ENCODE measurements at regions not wholly inside any gene's neighbourhood (a gene's known extent, or its start where the extent isn't known, plus 50 kb on each side); places are given as distances from the start of the nearest gene placed in this dataset.

DNA sequence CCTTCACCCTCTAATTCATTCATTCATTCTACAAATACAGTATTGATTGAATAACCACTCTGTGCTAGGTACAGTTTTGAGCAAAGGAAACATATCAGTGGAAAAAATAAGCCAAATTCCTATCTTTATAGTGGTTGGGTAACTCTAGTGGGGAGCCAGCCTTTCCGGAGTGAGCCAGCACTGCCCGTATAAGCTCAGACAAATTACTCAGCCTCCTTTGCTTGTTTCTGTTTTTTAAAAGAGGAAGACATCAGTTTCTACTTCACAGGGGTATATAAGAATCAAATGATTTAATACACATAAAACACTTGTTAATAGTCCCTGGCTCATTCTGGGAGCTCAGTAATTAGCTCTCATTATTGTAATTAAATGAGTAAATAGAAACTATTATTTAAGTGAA is 238.2 kb upstream of the MAD2L1 start:
- Histone ChIP-seq H3K4me1 (ENCODE audit: control insufficient read depth, extremely low read depth, insufficient read depth, low read length) (no peaks in the 10 kb centered on the region), H3K4me2 (ENCODE audit: control insufficient read depth, extremely low read depth, insufficient read depth, low read depth, low read length) (no peak overlapping the region), H3K36me3 (ENCODE audit: control insufficient read depth in 2 of 2, extremely low read depth in 1 of 2, insufficient read depth in 2 of 2, low read length in 2 of 2) (no peaks in the 10 kb centered on the region), H3K27ac (ENCODE audit: control insufficient read depth, insufficient read depth, low read length) (no peak overlapping the region), H2AFZ (ENCODE audit: control insufficient read depth, low read length) (no peak overlapping the region), H4K20me1 (ENCODE audit: control insufficient read depth, extremely low read depth, insufficient read depth, low read length) (no peaks in the 10 kb centered on the region), H3K9me3 (ENCODE audit: control insufficient read depth, low read depth, low read length) (no peaks in the 10 kb centered on the region), H3K79me2 (ENCODE audit: control insufficient read depth, insufficient read depth, low read length) (no peaks in the 10 kb centered on the region), H3K27me3 (ENCODE audit: control insufficient read depth, extremely low read depth, insufficient read depth, low read length) (no peaks in the 10 kb centered on the region), H3K4me3 (ENCODE audit: control insufficient read depth in 2 of 3, extremely low read depth in 1 of 3, insufficient read depth in 2 of 3, low read depth in 1 of 3, low read length in 3 of 3) (no peak overlapping the region), H3K9ac (ENCODE audit: control insufficient read depth, extremely low read depth, insufficient read depth, low read length) (no peak overlapping the region), H3K9me1 (ENCODE audit: control insufficient read depth, extremely low read depth, insufficient read depth, low read length) (no peaks in the 10 kb centered on the region)
- TF ChIP-seq, protein P1, sequence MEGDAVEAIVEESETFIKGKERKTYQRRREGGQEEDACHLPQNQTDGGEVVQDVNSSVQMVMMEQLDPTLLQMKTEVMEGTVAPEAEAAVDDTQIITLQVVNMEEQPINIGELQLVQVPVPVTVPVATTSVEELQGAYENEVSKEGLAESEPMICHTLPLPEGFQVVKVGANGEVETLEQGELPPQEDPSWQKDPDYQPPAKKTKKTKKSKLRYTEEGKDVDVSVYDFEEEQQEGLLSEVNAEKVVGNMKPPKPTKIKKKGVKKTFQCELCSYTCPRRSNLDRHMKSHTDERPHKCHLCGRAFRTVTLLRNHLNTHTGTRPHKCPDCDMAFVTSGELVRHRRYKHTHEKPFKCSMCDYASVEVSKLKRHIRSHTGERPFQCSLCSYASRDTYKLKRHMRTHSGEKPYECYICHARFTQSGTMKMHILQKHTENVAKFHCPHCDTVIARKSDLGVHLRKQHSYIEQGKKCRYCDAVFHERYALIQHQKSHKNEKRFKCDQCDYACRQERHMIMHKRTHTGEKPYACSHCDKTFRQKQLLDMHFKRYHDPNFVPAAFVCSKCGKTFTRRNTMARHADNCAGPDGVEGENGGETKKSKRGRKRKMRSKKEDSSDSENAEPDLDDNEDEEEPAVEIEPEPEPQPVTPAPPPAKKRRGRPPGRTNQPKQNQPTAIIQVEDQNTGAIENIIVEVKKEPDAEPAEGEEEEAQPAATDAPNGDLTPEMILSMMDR (optimal IDR thresholded peaks at IDR 0.05 in 1 of 3, IDR thresholded peaks at IDR 0.05 in 1 of 3, conservative IDR thresholded peaks at IDR 0.05 in 1 of 3; ENCODE audit: extremely low read depth in 1 of 3, insufficient read depth in 2 of 3, low read length in 3 of 3) = no peak
- no peak for TF ChIP-seq EZH2 (IDR thresholded peaks at IDR 0.05; ENCODE audit: low read length)
- DNase-seq (ENCODE audit: low read depth, low spot score) = no peak
- dilution Hi-C loops (cut with MboI; ENCODE audit: extremely low pct_ligation_motif_present, low sequenced_read_pairs) = no loop called here
- no peak for FAIRE-seq

DNA sequence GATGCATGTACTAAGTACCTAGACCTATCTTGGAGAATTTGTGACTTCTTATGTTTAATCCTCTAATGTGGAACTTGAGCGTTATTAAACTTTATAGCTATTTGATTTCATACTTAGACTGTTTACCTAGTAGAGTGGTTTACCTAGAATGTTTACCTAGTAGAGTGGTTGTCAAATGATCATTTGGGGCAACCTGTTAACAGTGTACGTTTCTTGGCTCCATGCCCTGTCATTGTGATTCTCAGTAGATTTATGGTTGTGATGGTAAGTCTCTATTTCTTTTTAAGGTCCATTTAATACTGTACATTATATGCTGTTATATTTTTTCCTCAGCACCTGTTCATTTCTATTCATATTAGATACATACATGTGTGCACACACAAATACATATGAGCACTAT is 233.0 kb upstream of the MAD2L1 start:
- H3K9me1 ChIP-seq (ENCODE audit: control insufficient read depth, extremely low read depth, insufficient read depth, low read length) = no peaks in the 10 kb centered on the region
- DNase-seq (ENCODE audit: low read depth, low spot score) (no peak), FAIRE-seq (no peak)
- dilution Hi-C loops (cut with MboI; ENCODE audit: extremely low pct_ligation_motif_present, low sequenced_read_pairs) = no loop called here
- H3K4me1 ChIP-seq (ENCODE audit: control insufficient read depth, extremely low read depth, insufficient read depth, low read length) = no peaks in the 10 kb centered on the region
- H3K4me3 ChIP-seq (ENCODE audit: control insufficient read depth in 2 of 3, extremely low read depth in 1 of 3, insufficient read depth in 2 of 3, low read depth in 1 of 3, low read length in 3 of 3) = no peak overlapping the region
- TF ChIP-seq, protein P1 (optimal IDR thresholded peaks at IDR 0.05 in 1 of 3, IDR thresholded peaks at IDR 0.05 in 1 of 3, conservative IDR thresholded peaks at IDR 0.05 in 1 of 3; ENCODE audit: extremely low read depth in 1 of 3, insufficient read depth in 2 of 3, low read length in 3 of 3) = no peak
- TF ChIP-seq EZH2 (IDR thresholded peaks at IDR 0.05; ENCODE audit: low read length) = no peak
- H3K36me3 ChIP-seq (ENCODE audit: control insufficient read depth in 2 of 2, extremely low read depth in 1 of 2, insufficient read depth in 2 of 2, low read length in 2 of 2) = no peaks in the 10 kb centered on the region
- no peaks in the 10 kb centered on the region for H3K79me2 ChIP-seq (ENCODE audit: control insufficient read depth, insufficient read depth, low read length)
- H3K9ac ChIP-seq (ENCODE audit: control insufficient read depth, extremely low read depth, insufficient read depth, low read length) = no peak overlapping the region
- no peak overlapping the region for H3K4me2 ChIP-seq (ENCODE audit: control insufficient read depth, extremely low read depth, insufficient read depth, low read depth, low read length)
- no peaks in the 10 kb centered on the region for H3K9me3 ChIP-seq (ENCODE audit: control insufficient read depth, low read depth, low read length)
- no peak overlapping the region for H2AFZ ChIP-seq (ENCODE audit: control insufficient read depth, low read length)
- H3K27me3 ChIP-seq (ENCODE audit: control insufficient read depth, extremely low read depth, insufficient read depth, low read length) = no peaks in the 10 kb centered on the region
- H4K20me1 ChIP-seq (ENCODE audit: control insufficient read depth, extremely low read depth, insufficient read depth, low read length) = no peaks in the 10 kb centered on the region
- H3K27ac ChIP-seq (ENCODE audit: control insufficient read depth, insufficient read depth, low read length) = no peak overlapping the region
